Activated T-helper 1 cell treated with anti-CD3 and anti-CD28 coated beads, Interleukin-12 subunit alpha, Interleukin-12 subunit beta, Interleukin-2, Interleukin-4 antibody, amounts not matched to agents 30 ng/mL and 10 ng/mL and 1 ng/mL, durations not matched to agents 14 hours and 24 hours and 36 hours (primary cell): ENCODE measurements at regions not wholly inside any gene's neighbourhood (a gene's known extent, or its start where the extent isn't known, plus 50 kb on each side); places are given as distances from the start of the nearest gene placed in this dataset.
A peak's percentile ranks its signal among the peaks of the same experiment; 100 is the strongest.

ENCODE experiments used
- DNase-seq: peaks from one replicate; pipeline ENCODE4 v3.0.0; 2021; ENCODE audit warnings: low spot score
- H3K27ac Mint-ChIP-seq: one replicate; pipeline ENCODE4 v1.8.0; 2021; ENCODE audit warnings: mild to moderate bottlenecking, mixed read lengths
- H3K27me3 Mint-ChIP-seq: one replicate; pipeline ENCODE4 v1.8.0; 2022; ENCODE audit warnings: mild to moderate bottlenecking, moderate library complexity, mixed read lengths; ENCODE audit not compliant: insufficient read depth
- H3K36me3 Mint-ChIP-seq: one replicate; pipeline ENCODE4 v1.8.0; 2021; ENCODE audit warnings: low read depth, mixed read lengths
- H3K4me1 Mint-ChIP-seq: one replicate; pipeline ENCODE4 v1.8.0; 2021; ENCODE audit warnings: low read depth, mixed read lengths
- H3K4me3 Mint-ChIP-seq: one replicate; pipeline ENCODE4 v1.8.0; 2021; ENCODE audit warnings: mild to moderate bottlenecking, moderate library complexity, mixed read lengths
- H3K9me3 Mint-ChIP-seq: one replicate; pipeline ENCODE4 v1.8.0; 2021; ENCODE audit warnings: mixed read lengths
- intact Hi-C: fragments of 100-400 bp; cut with micrococcal nuclease; formaldehyde crosslinking; loops from one replicate; pipeline ENCODE4 v1.15.1; 2024

- DNase-seq: peak; percentile 20
- Mint-ChIP-seq H3K9me3 (peaks cover 7% of the 10 kb centered on the region), H3K27me3 (no peaks in the 10 kb centered on the region), H3K4me3 (peak overlapping the region; percentile 74), H3K4me1 (peaks cover 50% of the 10 kb centered on the region), H3K36me3 (peaks cover 10% of the 10 kb centered on the region), H3K27ac (peak overlapping the region; percentile 96)
- intact Hi-C loops: loop anchor here (1.0 kb wide), 1 partner anchor 36 kb away; no protein-coding TSS in a partner anchor
These were observed 144.7 kb downstream of the PFKFB3 start for GRCh38 chr10:6347391-6347951.

GRCh38 chr10:6348096-6348874, 145.6 kb downstream of the PFKFB3 start:
- Mint-ChIP-seq H3K9me3 (peaks cover 7% of the 10 kb centered on the region), H3K4me3 (peak overlapping the region; percentile 74), H3K27me3 (no peaks in the 10 kb centered on the region), H3K27ac (peak overlapping the region; percentile 96), H3K36me3 (peaks cover 10% of the 10 kb centered on the region), H3K4me1 (peaks cover 50% of the 10 kb centered on the region)
- intact Hi-C loops: loop anchor here (1.0 kb wide), 5 partner anchors 53 to 146 kb away; partner anchors contain the start of gene PFKFB3
- peak; percentile 62 for DNase-seq

GRCh38 chr10:6349846-6350535, 147.3 kb downstream of the PFKFB3 start:
- H3K4me1 Mint-ChIP-seq: peaks cover 50% of the 10 kb centered on the region
- intact Hi-C loops: no loop called here

GRCh38 chr10:6350609-6351008, 147.9 kb downstream of the PFKFB3 start:
- no peaks in the 10 kb centered on the region for H3K27me3 Mint-ChIP-seq
- intact Hi-C loops: no loop called here
- no peak overlapping the region for H3K4me3 Mint-ChIP-seq
- peaks cover 45% of the 10 kb centered on the region for H3K4me1 Mint-ChIP-seq
- H3K27ac Mint-ChIP-seq: no peak overlapping the region
- no peak for DNase-seq
- H3K9me3 Mint-ChIP-seq: peaks cover 4% of the 10 kb centered on the region
- H3K36me3 Mint-ChIP-seq: peaks cover 5% of the 10 kb centered on the region

More at GRCh38 chr10:6349846-6350535, 147.3 kb downstream of the PFKFB3 start:
- peak overlapping the region; percentile 35 for H3K4me3 Mint-ChIP-seq
- DNase-seq: no peak
- H3K9me3 Mint-ChIP-seq: peaks cover 7% of the 10 kb centered on the region
- H3K27ac Mint-ChIP-seq: peak overlapping the region; percentile 45
- no peaks in the 10 kb centered on the region for H3K27me3 Mint-ChIP-seq
- peaks cover 10% of the 10 kb centered on the region for H3K36me3 Mint-ChIP-seq

GRCh38 chr10:6351495-6351894, 148.8 kb downstream of the PFKFB3 start:
- Mint-ChIP-seq H3K27ac (no peak overlapping the region), H3K4me3 (no peak overlapping the region), H3K36me3 (peaks cover 4% of the 10 kb centered on the region), H3K27me3 (no peaks in the 10 kb centered on the region), H3K4me1 (peaks cover 38% of the 10 kb centered on the region), H3K9me3 (peaks cover 11% of the 10 kb centered on the region)
- intact Hi-C loops: no loop called here
- no peak for DNase-seq

- H3K4me3 Mint-ChIP-seq: no peak overlapping the region
- intact Hi-C loops: no loop called here
These were observed 150.8 kb downstream of the PFKFB3 start for GRCh38 chr10:6353526-6353925.

GRCh38 chr10:6354168-6354772, 151.5 kb downstream of the PFKFB3 start:
- H3K36me3 Mint-ChIP-seq: peaks cover 2% of the 10 kb centered on the region
- no peak overlapping the region for H3K27ac Mint-ChIP-seq

More at GRCh38 chr10:6353526-6353925, 150.8 kb downstream of the PFKFB3 start:
- Mint-ChIP-seq H3K27ac (no peak overlapping the region), H3K27me3 (no peaks in the 10 kb centered on the region), H3K9me3 (peaks cover 26% of the 10 kb centered on the region), H3K36me3 (peaks cover 2% of the 10 kb centered on the region), H3K4me1 (peaks cover 17% of the 10 kb centered on the region)
- DNase-seq: no peak

GRCh38 chr10:6356280-6356793, 153.6 kb downstream of the PFKFB3 start:
- H3K27me3 Mint-ChIP-seq: no peaks in the 10 kb centered on the region
- peaks cover 45% of the 10 kb centered on the region for H3K9me3 Mint-ChIP-seq
- DNase-seq: no peak
- no peaks in the 10 kb centered on the region for H3K4me1 Mint-ChIP-seq
- H3K27ac Mint-ChIP-seq: no peak overlapping the region
- intact Hi-C loops: no loop called here
- H3K36me3 Mint-ChIP-seq: peaks cover 12% of the 10 kb centered on the region
- H3K4me3 Mint-ChIP-seq: no peak overlapping the region

More at GRCh38 chr10:6354168-6354772, 151.5 kb downstream of the PFKFB3 start:
- intact Hi-C loops: no loop called here
- Mint-ChIP-seq H3K9me3 (peaks cover 34% of the 10 kb centered on the region), H3K4me3 (no peak overlapping the region), H3K4me1 (peaks cover 14% of the 10 kb centered on the region), H3K27me3 (no peaks in the 10 kb centered on the region)
- DNase-seq: no peak

GRCh38 chr10:6361869-6362268, 159.1 kb downstream of the PFKFB3 start:
- no peak for DNase-seq
- intact Hi-C loops: no loop called here
- Mint-ChIP-seq H3K9me3 (peaks cover 50% of the 10 kb centered on the region), H3K36me3 (peaks cover 25% of the 10 kb centered on the region), H3K4me1 (no peaks in the 10 kb centered on the region), H3K4me3 (no peak overlapping the region), H3K27me3 (no peaks in the 10 kb centered on the region), H3K27ac (no peak overlapping the region)

- intact Hi-C loops: no loop called here
- no peaks in the 10 kb centered on the region for H3K4me1 Mint-ChIP-seq
- H3K9me3 Mint-ChIP-seq: peaks cover 49% of the 10 kb centered on the region
- H3K27ac Mint-ChIP-seq: no peak overlapping the region
- peaks cover 26% of the 10 kb centered on the region for H3K36me3 Mint-ChIP-seq
- no peak for DNase-seq
- no peak overlapping the region for H3K4me3 Mint-ChIP-seq
- H3K27me3 Mint-ChIP-seq: no peaks in the 10 kb centered on the region
These were observed 160.1 kb downstream of the PFKFB3 start for GRCh38 chr10:6362879-6363278.

- no peak for DNase-seq
- no peak overlapping the region for H3K27ac Mint-ChIP-seq
- H3K36me3 Mint-ChIP-seq: peaks cover 26% of the 10 kb centered on the region
- intact Hi-C loops: no loop called here
- H3K4me1 Mint-ChIP-seq: no peaks in the 10 kb centered on the region
- H3K4me3 Mint-ChIP-seq: no peak overlapping the region
- H3K27me3 Mint-ChIP-seq: no peaks in the 10 kb centered on the region
- H3K9me3 Mint-ChIP-seq: peaks cover 43% of the 10 kb centered on the region
These were observed 160.8 kb downstream of the PFKFB3 start for GRCh38 chr10:6363511-6363910.

GRCh38 chr10:6364283-6364682, 161.6 kb downstream of the PFKFB3 start:
- no peak overlapping the region for H3K27ac Mint-ChIP-seq
- no peaks in the 10 kb centered on the region for H3K27me3 Mint-ChIP-seq
- no peak overlapping the region for H3K4me3 Mint-ChIP-seq
- H3K9me3 Mint-ChIP-seq: peaks cover 35% of the 10 kb centered on the region
- H3K36me3 Mint-ChIP-seq: peaks cover 26% of the 10 kb centered on the region
- no peak for DNase-seq
- intact Hi-C loops: no loop called here
- H3K4me1 Mint-ChIP-seq: no peaks in the 10 kb centered on the region
